Trophoblast cell (in vitro differentiated cells and primary cell): ENCODE measurements at regions not wholly inside any gene's neighbourhood (a gene's known extent, or its start where the extent isn't known, plus 50 kb on each side); places are given as distances from the start of the nearest gene placed in this dataset.

Experiments
- DNase-seq, 2 donors: peaks; one replicate each; pipeline ENCODE4 v3.0.0-alpha.2; 2016
- H2AFZ ChIP-seq: 2 replicates; pipeline ENCODE4 v1.6.1; 2013; ENCODE audit warnings: low read length, moderate library complexity, mild to moderate bottlenecking; ENCODE audit not compliant: insufficient read depth, poor library complexity
- H2AK5ac ChIP-seq: 2 replicates; pipeline ENCODE4 v1.6.1; 2013; ENCODE audit warnings: mild to moderate bottlenecking, low read length
- H2BK120ac ChIP-seq: 2 replicates; pipeline ENCODE4 v1.6.1; 2013; ENCODE audit warnings: low read length, mild to moderate bottlenecking, moderate library complexity; ENCODE audit not compliant: insufficient read depth, poor library complexity
- H2BK12ac ChIP-seq: 2 replicates; pipeline ENCODE4 v1.6.1; 2013; ENCODE audit warnings: mild to moderate bottlenecking, low read length, moderate library complexity
- H2BK5ac ChIP-seq: 2 replicates; pipeline ENCODE4 v1.6.1; 2013; ENCODE audit warnings: low read length, low read depth, moderate library complexity, mild to moderate bottlenecking; ENCODE audit not compliant: poor library complexity
- H3K14ac ChIP-seq: 2 replicates; pipeline ENCODE4 v1.6.1; 2013; ENCODE audit warnings: mild to moderate bottlenecking, low read length
- H3K18ac ChIP-seq: 2 replicates; pipeline ENCODE4 v1.6.1; 2013; ENCODE audit warnings: mild to moderate bottlenecking, low read length
- H3K23ac ChIP-seq: 2 replicates; pipeline ENCODE4 v1.6.1; 2013; ENCODE audit warnings: low read length
- H3K27ac ChIP-seq: 2 replicates; pipeline ENCODE4 v1.5.1; 2013; ENCODE audit warnings: low read depth, mild to moderate bottlenecking, inconsistent platforms, low read length, moderate library complexity
- H3K27me3 ChIP-seq: 2 replicates; pipeline ENCODE4 v1.6.1; 2013; ENCODE audit warnings: inconsistent platforms, mild to moderate bottlenecking, low read length, moderate library complexity; ENCODE audit not compliant: insufficient read depth
- H3K36me3 ChIP-seq, 2 experiments: 1 replicate in 1 of 2; 2 replicates in 1 of 2; pipeline ENCODE4 v1.6.1; 2013; ENCODE audit warnings: low read length in 2 of 2, mild to moderate bottlenecking in 2 of 2, moderate library complexity in 1 of 2; ENCODE audit not compliant: insufficient read depth in 2 of 2, control insufficient read depth in 1 of 2
- H3K4ac ChIP-seq: 2 replicates; pipeline ENCODE4 v1.6.1; 2013; ENCODE audit warnings: low read depth, mild to moderate bottlenecking, low read length, moderate library complexity
- H3K4me1 ChIP-seq, 2 experiments: 1 replicate in 1 of 2; 2 replicates in 1 of 2; pipeline ENCODE4 v1.6.1; 2013; ENCODE audit warnings: low read length in 2 of 2, mild to moderate bottlenecking in 2 of 2, moderate library complexity in 1 of 2; ENCODE audit not compliant: insufficient read depth in 2 of 2, control insufficient read depth in 1 of 2
- H3K4me2 ChIP-seq: 2 replicates; pipeline ENCODE4 v1.6.1; 2013; ENCODE audit warnings: inconsistent platforms, mild to moderate bottlenecking, low read length, moderate library complexity
- H3K4me3 ChIP-seq: 2 replicates; pipeline ENCODE4 v1.5.1; 2013; ENCODE audit warnings: mild to moderate bottlenecking, low read depth, low read length, inconsistent platforms
- H3K79me1 ChIP-seq: one replicate; pipeline ENCODE4 v1.6.1; 2013; ENCODE audit warnings: low read length
- H3K79me2 ChIP-seq: 2 replicates; pipeline ENCODE4 v1.6.1; 2013; ENCODE audit warnings: low read length, mild to moderate bottlenecking; ENCODE audit not compliant: control insufficient read depth, insufficient read depth, poor library complexity
- H3K9ac ChIP-seq: 2 replicates; pipeline ENCODE4 v1.6.1; 2013; ENCODE audit warnings: mild to moderate bottlenecking, low read length
- H3K9me3 ChIP-seq: 2 replicates; pipeline ENCODE4 v1.6.1; 2013; ENCODE audit warnings: low read depth, mild to moderate bottlenecking, control low read depth, inconsistent platforms, low read length; ENCODE audit not compliant: insufficient read depth
- H4K12ac ChIP-seq: 2 replicates; pipeline ENCODE4 v1.6.1; 2013; ENCODE audit warnings: low read depth, mild to moderate bottlenecking, low read length, moderate library complexity
- H4K8ac ChIP-seq: 2 replicates; pipeline ENCODE4 v1.6.1; 2013; ENCODE audit warnings: low read depth, mild to moderate bottlenecking, low read length, moderate library complexity
- H4K91ac ChIP-seq: one replicate; pipeline ENCODE4 v1.6.1; 2013; ENCODE audit warnings: low read depth, mild to moderate bottlenecking, low read length, moderate library complexity
- WGBS: extraction: QIAGEN DNeasy Blood & Tissue Kit; methylation state at CpG from one replicate; pipeline ENCODE4 v1.1.7; 2013; ENCODE audit warnings: missing lambda C conversion rate; ENCODE audit not compliant: insufficient read length, insufficient coverage; ENCODE audit errors: extremely low coverage; 5-methylcytosine and 5-hydroxymethylcytosine counted together

DNA sequence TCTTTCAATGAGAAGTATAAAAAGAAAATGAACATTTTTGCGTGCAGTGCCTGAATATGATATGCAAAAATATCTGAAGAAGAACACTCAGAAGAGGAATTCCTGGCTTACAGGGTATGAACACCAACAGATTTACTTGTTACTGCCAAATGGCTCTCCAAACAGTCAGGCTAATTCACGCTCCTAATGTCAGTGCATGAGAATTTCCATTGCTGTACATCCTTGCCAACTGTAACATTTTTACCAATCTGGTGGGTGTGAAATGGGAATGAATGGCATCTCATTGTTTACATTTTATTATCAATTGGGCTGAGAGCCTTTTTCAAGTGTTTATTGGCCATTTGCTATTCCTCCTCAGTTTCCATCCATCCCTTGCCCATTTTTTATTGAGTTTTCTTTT, 365.3 kb upstream of the MAP3K7 start:
- Histone ChIP-seq H3K79me2 (no peaks in the 10 kb centered on the region), H2BK12ac (no peak overlapping the region)
- no CpG with 5 or more reads among the region's 2 CpGs for WGBS

DNA sequence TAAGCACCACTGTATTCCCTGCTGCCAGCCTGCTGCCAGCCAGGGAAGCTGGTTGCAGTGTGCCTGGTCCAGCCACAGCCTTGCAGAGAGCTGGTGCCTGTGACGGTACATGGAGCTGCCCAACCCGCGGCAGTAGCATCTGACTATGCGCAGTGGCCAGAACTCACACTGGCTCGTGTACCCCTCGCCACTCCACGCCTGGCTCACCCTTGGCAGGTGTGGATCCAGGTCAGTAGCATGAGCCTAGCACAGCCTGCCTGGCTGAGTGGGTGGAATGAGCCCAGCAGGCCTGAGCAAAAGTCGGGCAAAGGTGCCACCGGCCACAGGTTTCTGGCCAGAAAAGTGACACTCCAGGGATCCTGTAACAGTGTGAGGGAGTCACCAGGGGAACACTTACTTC, 361.7 kb upstream of the MAP3K7 start:
- H3K4ac ChIP-seq, result no peak overlapping the region
- H2BK120ac ChIP-seq, result no peak overlapping the region
- no peak overlapping the region for H4K91ac ChIP-seq
- no peak overlapping the region for H2BK5ac ChIP-seq
- H3K27me3 ChIP-seq, result no peaks in the 10 kb centered on the region
- H4K8ac ChIP-seq, result no peak overlapping the region
- no peak overlapping the region for H3K23ac ChIP-seq
- H3K9me3 ChIP-seq, result no peaks in the 10 kb centered on the region
- H2BK12ac ChIP-seq, result no peak overlapping the region
- H3K36me3 ChIP-seq, result no peaks in the 10 kb centered on the region
- no peak overlapping the region for H3K14ac ChIP-seq
- no CpG with 5 or more reads among the region's 9 CpGs for WGBS
- no peak overlapping the region for H3K18ac ChIP-seq
- no peak overlapping the region for H3K4me2 ChIP-seq
- H3K79me1 ChIP-seq, result no peaks in the 10 kb centered on the region
- DNase-seq, result no peak
- H2AK5ac ChIP-seq, result no peak overlapping the region
- H4K12ac ChIP-seq, result no peak overlapping the region
- H2AFZ ChIP-seq, result no peak overlapping the region
- no peak overlapping the region for H3K9ac ChIP-seq
- H3K4me3 ChIP-seq, result no peak overlapping the region
- H3K4me1 ChIP-seq, result no peaks in the 10 kb centered on the region
- no peak overlapping the region for H3K27ac ChIP-seq
- H3K79me2 ChIP-seq, result no peaks in the 10 kb centered on the region

More for the DNA sequence above, 365.3 kb upstream of the MAP3K7 start:
- Histone ChIP-seq H3K4me1 (no peaks in the 10 kb centered on the region), H3K79me1 (no peaks in the 10 kb centered on the region), H3K9ac (no peak overlapping the region), H2BK120ac (no peak overlapping the region), H2AFZ (no peak overlapping the region), H3K23ac (no peak overlapping the region), H3K27me3 (no peaks in the 10 kb centered on the region), H2BK5ac (no peak overlapping the region), H3K4me2 (no peak overlapping the region), H3K9me3 (no peaks in the 10 kb centered on the region), H4K91ac (no peak overlapping the region), H3K4me3 (no peak overlapping the region), H3K27ac (no peak overlapping the region), H4K8ac (no peak overlapping the region), H3K14ac (no peak overlapping the region), H2AK5ac (no peak overlapping the region), H3K18ac (no peak overlapping the region), H3K36me3 (no peaks in the 10 kb centered on the region), H3K4ac (no peak overlapping the region), H4K12ac (no peak overlapping the region)
- no peak for DNase-seq

- no peak overlapping the region for H3K9ac ChIP-seq
- no peak overlapping the region for H4K91ac ChIP-seq
- no peak overlapping the region for H3K27ac ChIP-seq
- no peak overlapping the region for H2BK120ac ChIP-seq
- no peak overlapping the region for H4K8ac ChIP-seq
- no peaks in the 10 kb centered on the region for H3K4me1 ChIP-seq
- no peak overlapping the region for H3K4ac ChIP-seq
- no peak overlapping the region for H2AFZ ChIP-seq
- H3K36me3 ChIP-seq, result no peaks in the 10 kb centered on the region
- no peaks in the 10 kb centered on the region for H3K79me2 ChIP-seq
- no peak overlapping the region for H3K18ac ChIP-seq
- no peak overlapping the region for H3K4me2 ChIP-seq
- no peaks in the 10 kb centered on the region for H3K79me1 ChIP-seq
- H4K12ac ChIP-seq, result no peak overlapping the region
- H2BK5ac ChIP-seq, result no peak overlapping the region
- no peak overlapping the region for H3K23ac ChIP-seq
- H3K14ac ChIP-seq, result no peak overlapping the region
- H3K9me3 ChIP-seq, result no peaks in the 10 kb centered on the region
- no peak overlapping the region for H2BK12ac ChIP-seq
- no peak for DNase-seq
- H3K27me3 ChIP-seq, result no peaks in the 10 kb centered on the region
- no CpG with 5 or more reads among the region's 29 CpGs for WGBS
- H3K4me3 ChIP-seq, result peak overlapping the region; percentile 13
- no peak overlapping the region for H2AK5ac ChIP-seq
These were observed 360.6 kb upstream of the MAP3K7 start for GRCh38 chr6:90947184-90948064.

DNA sequence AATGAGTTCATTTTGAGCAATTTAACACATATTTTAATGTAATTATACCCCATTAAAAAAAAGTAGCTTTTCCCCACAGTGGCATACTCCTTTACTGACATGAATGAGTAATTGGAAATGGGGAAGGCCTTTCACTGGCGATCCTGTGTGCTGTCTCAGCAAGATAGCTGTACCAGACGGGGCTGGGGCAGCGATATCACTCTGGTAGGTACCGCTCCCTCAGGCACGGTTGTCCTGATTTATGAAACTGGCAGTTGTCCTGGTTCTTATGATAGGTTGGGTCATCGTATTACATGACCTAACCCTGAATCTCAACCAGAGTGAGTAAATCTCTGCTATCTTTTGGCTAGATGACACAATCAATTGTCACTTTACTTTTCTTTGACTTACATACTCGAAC, 355.0 kb upstream of the MAP3K7 start:
- H3K23ac ChIP-seq, result no peak overlapping the region
- H3K27ac ChIP-seq, result no peak overlapping the region
- H4K8ac ChIP-seq, result no peak overlapping the region
- H4K91ac ChIP-seq, result no peak overlapping the region
- H2BK5ac ChIP-seq, result no peak overlapping the region
- no peaks in the 10 kb centered on the region for H3K36me3 ChIP-seq
- no peak overlapping the region for H2BK120ac ChIP-seq
- no peaks in the 10 kb centered on the region for H3K4me1 ChIP-seq
- no peak overlapping the region for H3K14ac ChIP-seq
- H3K79me2 ChIP-seq, result no peaks in the 10 kb centered on the region
- H2AK5ac ChIP-seq, result no peak overlapping the region
- H3K18ac ChIP-seq, result no peak overlapping the region
- H3K4ac ChIP-seq, result no peak overlapping the region
- H3K4me2 ChIP-seq, result no peak overlapping the region
- H4K12ac ChIP-seq, result no peak overlapping the region
- H3K9me3 ChIP-seq, result no peaks in the 10 kb centered on the region
- H3K4me3 ChIP-seq, result no peak overlapping the region
- H3K27me3 ChIP-seq, result no peaks in the 10 kb centered on the region
- no peak overlapping the region for H3K9ac ChIP-seq
- H2BK12ac ChIP-seq, result no peak overlapping the region
- WGBS, result no CpG with 5 or more reads among the region's 7 CpGs
- H3K79me1 ChIP-seq, result peaks cover 1% of the 10 kb centered on the region
- H2AFZ ChIP-seq, result no peak overlapping the region
- no peak for DNase-seq
